SHP77 (cell line): ENCODE measurements at regions not wholly inside any gene's neighbourhood (a gene's known extent, or its start where the extent isn't known, plus 50 kb on each side); places are given as distances from the start of the nearest gene placed in this dataset.

Experiments used
- DNase-seq, 2 experiments: peaks; one replicate each; lab custom pipeline; 2025; lab: John Stamatoyannopoulos, UW

DNA sequence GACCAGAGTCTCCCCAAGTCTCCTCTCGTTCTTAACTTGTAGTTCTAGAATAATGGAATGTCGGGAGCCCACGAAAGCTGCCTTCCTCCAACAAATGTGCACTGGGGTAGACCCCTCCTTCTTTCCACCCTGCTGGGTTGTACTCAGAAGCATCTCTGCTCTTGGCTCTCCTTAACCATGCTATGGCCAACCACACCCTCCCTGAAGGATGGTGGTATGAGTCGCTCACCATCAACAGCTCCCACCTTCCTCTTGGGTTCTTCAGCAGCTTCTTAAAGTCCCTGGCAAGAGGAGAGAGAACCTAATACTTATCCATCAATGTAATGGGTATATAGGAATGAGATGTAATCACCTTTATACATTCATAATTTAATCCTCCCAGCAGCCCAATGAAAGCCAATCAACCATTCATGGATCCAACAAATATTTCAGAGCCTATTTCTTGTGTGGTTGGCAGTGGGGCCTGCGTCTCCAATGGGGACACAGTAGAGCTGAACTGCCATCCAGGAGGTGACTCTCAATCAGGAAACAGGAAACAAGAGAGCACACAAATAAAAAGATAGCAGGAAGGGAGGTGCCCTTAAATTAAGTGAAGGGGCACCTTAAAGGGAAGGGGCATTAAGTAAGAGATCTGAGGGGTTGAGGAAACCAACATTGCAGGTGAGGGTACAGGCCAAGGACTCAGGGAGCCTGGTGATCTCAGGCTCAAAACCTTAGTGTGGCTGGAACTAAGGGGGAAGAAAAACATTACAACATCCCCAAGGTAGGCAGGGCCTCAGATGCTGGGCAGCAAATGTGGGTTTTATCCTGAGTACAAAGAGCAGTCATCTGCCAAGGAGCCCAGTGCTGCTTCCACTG lies 64.4 kb upstream of the ETS2 start:
- DNase-seq: no peak

DNA sequence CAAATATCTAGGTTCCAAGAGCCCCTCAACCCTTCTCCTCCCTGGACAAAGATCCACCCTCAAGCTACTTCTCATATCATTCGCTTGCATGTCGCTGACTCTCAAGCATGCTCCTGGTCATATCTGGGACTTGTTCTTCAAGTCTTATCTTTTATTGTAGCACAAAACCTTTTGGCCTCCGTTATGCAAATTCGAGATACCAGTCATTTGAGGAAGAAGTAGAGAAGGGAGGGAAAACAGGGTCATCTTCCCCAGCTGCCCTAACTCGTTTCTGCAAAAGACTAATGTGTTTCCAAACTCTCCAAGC lies 63.8 kb upstream of the ETS2 start:
- DNase-seq: no peak

DNA sequence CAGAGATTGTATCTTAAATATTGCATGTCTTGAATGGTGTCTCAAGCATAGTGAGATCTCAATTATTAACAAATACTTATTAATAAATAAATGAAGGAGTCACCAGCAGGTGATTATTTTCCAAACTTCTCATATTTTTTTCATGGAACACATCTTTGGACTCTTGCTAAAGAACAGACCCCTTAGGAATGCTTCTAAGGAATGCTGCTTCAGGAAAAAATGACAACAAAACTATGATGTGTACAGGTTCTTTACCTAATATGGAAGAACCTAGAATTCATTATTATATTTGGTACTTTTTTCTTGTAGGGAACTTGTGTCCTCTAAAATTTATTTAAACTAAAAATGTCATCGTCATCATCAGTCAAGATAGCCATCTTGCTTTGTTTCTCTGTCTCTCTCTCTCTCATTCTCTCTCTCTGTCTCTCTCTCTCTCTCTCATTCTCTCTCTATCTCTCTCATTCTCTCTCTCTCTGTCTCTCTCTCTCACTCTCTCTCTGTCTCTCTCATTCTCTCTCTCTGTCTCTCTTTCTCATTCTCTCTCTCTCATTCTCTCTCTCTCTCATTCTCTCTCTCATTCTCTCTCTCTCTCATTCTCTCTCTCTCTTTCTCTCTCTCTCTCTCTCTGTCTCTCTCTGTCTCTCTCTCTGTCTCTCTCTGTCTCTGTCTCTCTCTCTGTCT lies 63.0 kb upstream of the ETS2 start:
- no peak for DNase-seq

DNA sequence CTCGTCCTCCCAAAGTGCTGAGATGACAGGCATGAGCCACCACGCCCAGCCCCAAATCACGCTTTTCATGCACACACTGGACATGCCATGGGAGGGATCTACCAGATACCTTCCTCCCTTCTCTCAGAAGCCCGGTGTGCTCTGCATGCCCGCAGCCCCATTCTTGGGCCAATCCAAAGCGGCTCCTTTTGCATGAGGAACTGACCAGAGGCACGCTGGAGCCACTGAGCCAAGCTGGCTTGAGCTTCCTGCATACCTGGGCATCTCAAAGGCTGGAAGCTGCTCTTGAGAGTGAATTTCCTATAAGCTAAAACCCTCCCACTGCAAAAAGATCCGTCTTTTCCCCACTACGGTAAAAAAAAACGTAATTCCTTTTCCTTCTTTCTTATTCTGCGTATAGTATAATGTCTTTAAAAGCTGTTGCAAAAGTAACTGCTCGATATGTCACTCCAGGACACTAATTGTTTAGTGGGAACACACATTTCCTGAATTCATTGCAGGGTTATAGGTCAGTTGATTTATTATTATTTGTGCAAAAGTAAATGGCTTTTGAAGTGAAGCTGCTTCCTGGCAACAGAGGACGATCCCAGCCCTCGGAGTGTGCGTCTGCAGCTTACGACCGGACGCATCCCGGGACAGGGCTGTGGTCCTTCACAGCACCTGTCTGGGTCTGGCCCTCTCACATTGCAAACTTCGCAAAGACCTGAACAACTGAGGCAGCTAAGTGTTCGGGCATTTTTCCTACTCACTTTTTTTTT lies 61.8 kb upstream of the ETS2 start:
- no peak for DNase-seq

DNA sequence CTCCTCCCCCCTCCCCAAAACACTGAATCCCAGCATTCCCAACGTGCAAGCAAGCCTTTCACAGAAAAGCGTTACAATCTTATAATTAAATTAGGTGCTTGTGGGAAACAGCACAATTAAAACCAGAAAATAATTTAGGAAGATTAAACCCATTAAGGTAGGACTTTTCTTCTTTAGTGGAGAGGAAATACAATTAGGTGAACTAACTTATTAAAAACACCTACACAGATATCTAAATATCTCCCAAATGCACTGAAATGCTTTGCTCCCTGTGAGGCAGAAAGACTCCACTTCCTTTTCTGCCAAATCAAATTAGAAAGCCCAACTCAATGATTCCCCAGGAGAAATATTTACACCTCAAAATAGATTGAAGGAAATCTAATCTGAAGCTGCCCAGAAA lies 60.9 kb upstream of the ETS2 start:
- no peak for DNase-seq

DNA sequence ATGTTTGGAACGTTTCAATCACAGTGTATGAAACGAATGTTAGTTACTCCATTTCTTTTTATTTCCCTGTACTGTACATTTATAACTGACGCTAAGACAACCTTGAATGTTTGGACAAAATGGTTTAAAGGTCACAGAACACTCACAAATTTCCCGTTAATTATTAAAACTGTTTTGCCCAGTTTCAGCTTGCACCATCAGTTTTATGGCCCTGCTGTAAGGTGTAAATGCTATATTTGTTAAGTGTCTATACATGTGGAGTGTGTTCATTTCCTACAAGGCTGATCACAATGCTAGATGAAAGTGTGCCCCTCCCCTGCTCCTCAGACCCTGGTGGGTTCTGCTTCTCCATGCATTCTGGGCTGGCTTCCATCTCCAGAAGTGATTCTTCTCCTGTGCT lies 57.9 kb upstream of the ETS2 start:
- no peak for DNase-seq

DNA sequence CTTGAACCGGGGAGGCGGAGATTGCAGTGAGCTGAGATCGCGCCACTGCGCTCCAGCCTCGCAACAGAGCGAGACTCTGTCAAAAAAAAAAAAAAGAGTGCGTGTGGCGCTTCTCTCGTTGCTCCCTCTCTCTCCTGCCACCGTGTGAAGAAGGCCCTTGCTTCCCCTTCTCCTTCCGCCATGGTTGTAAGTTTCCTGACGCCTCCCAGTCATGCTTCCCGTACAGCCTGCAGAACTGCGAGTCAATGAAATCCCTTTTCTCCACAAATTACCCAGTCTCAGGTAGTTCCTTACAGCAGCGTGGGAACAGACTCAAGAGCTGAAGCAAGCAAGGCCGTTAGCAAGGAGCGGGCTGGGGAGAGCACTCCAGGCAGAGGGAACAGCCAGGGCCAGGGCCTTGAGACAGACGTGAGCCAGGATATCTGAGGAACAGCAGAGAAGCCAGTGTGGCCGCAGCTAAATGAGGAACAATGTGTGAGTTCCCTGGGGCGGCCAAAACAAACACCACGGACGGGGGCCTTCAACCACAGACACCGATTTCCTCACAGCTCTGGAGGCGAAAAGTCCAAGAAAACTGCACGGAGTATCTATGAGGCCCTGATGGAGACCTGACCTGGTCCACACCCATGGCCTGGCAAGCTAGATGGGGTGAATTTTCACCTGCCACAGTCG lies 54.2 kb upstream of the ETS2 start:
- no peak for DNase-seq

DNA sequence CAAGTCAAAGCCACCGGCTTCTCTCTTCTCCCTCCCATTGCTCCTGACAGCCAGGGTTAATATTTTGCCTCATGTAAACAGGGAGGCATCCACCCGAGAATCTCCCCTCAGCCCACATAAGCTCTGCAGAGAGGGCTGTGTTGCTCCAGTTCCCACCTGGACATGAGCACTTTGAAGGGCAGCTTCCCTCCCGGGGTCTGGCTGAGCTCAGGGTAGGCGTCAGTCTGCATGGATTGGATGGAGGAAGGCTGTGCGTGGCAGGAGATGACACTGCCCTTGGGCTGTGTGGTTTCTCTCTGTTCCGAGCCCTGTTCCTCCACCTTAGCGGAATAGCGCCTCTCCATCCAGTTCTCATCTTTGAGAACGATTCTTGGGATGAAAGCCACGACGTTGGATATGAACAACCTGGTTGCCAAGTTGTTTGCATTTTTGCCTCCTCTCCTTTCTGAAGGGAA lies 53.7 kb upstream of the ETS2 start:
- DNase-seq: no peak

DNA sequence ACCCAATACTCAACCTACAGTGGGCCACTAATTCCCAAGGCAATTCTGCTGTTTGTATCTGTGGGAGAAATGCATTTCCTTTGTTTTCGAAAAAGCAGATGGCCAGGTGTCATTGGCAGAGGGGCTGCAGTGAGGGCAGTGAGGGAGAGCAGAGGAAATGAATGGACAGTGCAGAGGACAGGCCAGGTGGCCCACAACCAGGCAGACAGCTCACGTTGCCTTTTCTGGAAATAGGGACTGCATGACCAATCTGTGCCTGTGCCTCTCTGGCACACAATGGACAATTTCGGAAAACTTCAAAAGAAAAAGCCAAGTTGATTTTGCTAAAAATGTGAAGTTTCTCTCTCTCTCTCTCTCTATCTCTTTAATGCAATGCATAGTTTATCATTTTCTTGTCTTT lies 52.6 kb upstream of the ETS2 start:
- no peak for DNase-seq

DNA sequence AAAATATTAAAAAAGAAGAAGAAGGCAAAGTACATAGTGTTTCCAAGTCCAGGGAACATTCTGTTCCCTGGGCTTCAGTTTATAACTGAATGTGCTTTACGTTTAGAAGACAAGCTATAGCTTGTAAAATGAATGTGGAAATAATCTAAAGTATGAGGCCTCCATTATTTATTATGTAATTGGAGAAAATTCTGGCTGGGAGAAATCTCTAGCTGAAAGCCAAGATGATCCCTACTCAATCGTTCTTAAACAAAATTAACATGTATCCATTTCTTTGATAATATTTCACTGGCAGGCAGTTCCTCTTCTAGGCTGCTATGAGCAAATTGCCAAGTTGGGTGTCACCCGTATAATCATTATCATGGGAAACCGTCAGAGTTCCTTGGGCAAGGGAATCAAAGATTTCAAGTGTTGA lies 52.2 kb upstream of the ETS2 start:
- DNase-seq: no peak
